ENCODE measurements at regions not wholly inside any gene's neighbourhood (a gene's known extent, or its start where the extent isn't known, plus 50 kb on each side); places are given as distances from the start of the nearest gene placed in this dataset.

- TF ChIP-seq TAF1 (IDR thresholded peaks at IDR 0.05; ENCODE audit: low read depth) (no peak), CTCF (IDR thresholded peaks at IDR 0.05; ENCODE audit: poor library complexity, severe bottlenecking) (no peak), POLR2AphosphoS5 (IDR thresholded peaks at IDR 0.05) (no peak)
Observed at GRCh38 chr15:39433376-39433775, 147.5 kb upstream of the THBS1 start.
